GM12892 (cell line): ENCODE measurements at regions not wholly inside any gene's neighbourhood (a gene's known extent, or its start where the extent isn't known, plus 50 kb on each side); places are given as distances from the start of the nearest gene placed in this dataset.

Experiments
- DNase-seq: peaks from one replicate; pipeline ENCODE4 v3.0.0; 2011; ENCODE audit not compliant: insufficient read length
- FAIRE-seq: peaks from 2 replicates; lab custom pipeline; 2011; peaks lifted over from hg19 to GRCh38; lab: Jason Lieb, UNC
- POLR2A ChIP-seq: IDR thresholded peaks from 2 replicates; pipeline ENCODE4 v1.6.1; 2011; ENCODE audit warnings: low read depth, low read length, control low read depth
- POLR2AphosphoS5 ChIP-seq: IDR thresholded peaks from 2 replicates; pipeline ENCODE4 v1.6.1; 2011; ENCODE audit warnings: low read depth, low read length, control low read depth
- TAF1 ChIP-seq: IDR thresholded peaks from 2 replicates; pipeline ENCODE4 v1.6.1; 2011; ENCODE audit warnings: low read depth, mild to moderate bottlenecking, control low read depth, low read length, borderline replicate concordance

DNA sequence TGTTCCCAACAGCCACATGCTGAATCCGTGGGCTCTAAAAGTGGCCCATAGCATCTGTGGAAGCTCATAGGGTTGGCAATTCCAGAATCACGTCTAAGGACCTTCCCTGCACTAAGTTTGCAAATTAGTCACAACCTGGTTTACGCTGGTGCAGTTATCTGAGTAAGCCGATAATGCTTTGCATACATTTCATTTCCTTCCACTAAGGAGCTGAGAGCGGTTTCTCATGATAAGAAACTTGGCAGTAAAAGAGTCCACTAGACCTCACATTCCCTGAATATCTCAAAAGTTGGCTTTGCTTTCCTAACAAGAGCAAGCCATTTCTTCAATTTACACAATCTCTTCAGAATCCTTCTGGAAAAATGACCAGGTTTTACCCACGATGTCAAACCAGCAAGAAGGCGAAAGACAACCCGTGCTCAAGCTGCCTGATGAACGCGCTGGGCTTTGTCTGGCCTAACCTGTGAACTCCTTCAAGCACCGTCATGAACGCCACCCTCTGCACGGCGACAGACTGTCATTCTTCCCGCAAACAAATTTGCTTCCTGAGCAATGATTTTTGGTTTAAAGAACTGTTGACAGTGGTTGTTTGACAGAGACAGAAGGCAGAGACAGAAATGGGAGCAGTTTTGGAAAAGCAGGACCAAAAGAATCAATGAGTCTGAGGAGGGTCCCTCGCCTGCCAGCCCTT lies 73.0 kb upstream of the COPS8 start:
- FAIRE-seq (no peak), DNase-seq (no peak)
- TF ChIP-seq TAF1 (no peak), POLR2AphosphoS5 (no peak), POLR2A (no peak)

DNA sequence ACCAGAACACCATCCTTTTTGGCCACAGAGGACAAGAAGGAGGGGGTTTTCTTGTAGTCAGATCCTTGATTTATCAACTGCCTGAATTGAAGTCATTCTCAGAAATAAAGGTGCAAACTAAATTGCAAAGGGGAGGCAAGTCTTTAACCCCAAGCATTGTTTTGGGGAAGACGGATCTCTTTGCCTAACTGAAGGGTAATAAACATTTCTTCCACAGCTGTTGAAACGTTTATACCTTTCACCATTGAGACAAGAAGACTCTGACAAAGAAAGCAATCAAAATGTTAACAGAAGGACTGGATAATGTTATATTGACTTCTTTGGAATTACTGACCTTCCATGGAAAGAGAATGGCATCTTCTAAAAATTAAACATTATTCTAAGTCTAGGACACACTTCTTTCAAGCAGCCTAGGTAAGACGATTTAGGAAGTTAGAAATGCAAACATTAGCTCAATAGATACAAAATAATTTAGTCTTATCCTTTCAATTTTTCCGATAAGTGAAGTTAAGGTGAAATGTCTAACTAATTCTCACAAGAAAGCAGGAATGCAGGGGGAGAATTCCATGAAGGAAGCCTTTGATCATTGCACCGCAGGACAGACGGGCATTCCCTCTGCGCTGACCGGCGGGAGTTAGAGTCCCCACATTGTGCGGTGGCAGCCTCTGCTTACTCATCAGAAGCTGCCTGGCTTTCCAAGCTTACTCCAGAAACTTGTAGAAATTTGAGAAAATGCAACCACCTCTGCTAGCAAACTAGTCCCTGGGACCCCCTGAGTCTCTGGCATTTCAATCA lies 69.4 kb upstream of the COPS8 start:
- no peak for DNase-seq
- no peak for TF ChIP-seq POLR2A
- TF ChIP-seq TAF1: no peak
- TF ChIP-seq POLR2AphosphoS5: no peak
- FAIRE-seq: no peak

DNA sequence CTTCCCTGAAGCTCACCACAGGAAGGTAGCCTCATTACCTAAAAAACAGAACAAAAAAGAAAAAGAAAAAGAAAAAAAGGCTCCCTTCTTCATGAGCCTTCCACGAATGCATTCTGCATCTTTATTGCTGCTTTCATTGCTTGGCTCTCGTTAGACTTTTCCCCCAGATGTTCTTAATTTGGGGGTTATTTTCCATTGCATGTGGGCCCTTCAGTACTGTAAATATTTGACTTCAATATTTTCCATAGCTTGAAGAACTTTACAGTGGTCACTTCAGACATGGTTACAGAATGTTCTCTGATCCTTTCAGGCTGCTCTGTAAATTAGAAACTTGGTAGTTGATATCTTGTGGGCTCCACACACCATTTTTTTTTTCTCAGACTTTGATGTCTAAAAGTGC lies 65.6 kb upstream of the COPS8 start:
- DNase-seq: no peak
- FAIRE-seq: no peak
- TF ChIP-seq POLR2AphosphoS5 (no peak), POLR2A (no peak), TAF1 (no peak)

- FAIRE-seq (no peak), DNase-seq (no peak)
- TF ChIP-seq POLR2AphosphoS5 (no peak), POLR2A (no peak), TAF1 (no peak)
Observed at GRCh38 chr2:237022533-237022932, 63.2 kb upstream of the COPS8 start.

DNA sequence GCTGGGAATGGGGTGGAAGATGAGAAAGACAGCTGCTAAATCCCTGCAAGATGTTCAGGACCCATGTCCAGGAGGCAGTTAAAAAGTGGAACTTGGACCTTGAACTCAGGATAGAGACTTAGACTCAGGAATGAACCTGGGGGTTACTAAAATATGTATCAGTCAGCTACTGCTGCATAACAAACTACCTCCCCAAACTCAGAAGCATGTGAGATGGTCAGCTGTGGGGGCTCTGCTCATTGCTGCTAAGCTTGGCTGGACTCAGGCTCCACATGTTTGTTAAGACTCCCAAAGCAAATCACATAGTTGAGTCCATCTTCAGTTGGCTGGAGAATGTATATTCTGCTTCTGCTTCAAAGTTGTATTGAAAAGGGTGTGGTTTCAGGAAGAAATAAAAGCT lies 61.4 kb upstream of the COPS8 start:
- DNase-seq (no peak), FAIRE-seq (no peak)

GRCh38 chr2:237025090-237025865 lies 60.4 kb upstream of the COPS8 start:
- TF ChIP-seq TAF1 (no peak), POLR2A (no peak), POLR2AphosphoS5 (no peak)
- FAIRE-seq (no peak), DNase-seq (no peak)

More for the DNA sequence above, 61.4 kb upstream of the COPS8 start:
- TF ChIP-seq POLR2AphosphoS5 (no peak), POLR2A (no peak), TAF1 (no peak)

DNA sequence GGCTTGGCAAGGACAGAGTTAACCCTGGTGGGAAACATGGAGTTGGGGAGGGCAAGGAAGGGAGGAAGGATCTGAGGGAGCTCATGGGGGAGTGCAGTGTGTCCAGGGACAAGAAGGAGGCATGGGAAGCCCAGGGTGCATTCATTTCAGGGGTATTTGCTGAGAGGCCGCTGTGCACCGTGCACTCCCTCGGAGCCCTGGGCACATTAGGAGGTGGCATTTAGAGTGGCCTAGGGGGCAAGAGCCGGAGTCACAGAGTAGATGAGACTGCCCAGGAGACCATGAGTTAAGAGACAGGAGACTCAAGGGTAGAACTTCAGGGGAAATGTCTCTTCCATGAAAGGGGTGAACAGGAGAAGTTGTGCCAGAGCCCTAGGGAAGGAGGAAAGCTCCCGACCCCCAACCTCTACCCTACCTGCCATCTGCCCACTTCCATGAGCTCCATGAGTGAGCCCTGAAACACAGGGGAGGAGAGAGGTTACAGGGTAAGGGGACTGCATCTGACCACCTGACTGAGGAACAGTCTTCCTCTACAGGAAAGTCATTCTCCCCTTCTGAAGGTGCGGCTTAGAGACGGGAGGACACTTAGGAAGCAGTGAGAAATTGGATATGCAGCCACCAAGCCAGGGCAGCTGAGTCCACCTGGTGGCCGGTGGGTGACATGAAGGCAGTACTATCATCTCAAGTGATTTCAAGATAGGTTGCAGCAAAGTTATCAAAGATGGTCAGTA lies 58.5 kb upstream of the COPS8 start:
- TF ChIP-seq TAF1 (no peak), POLR2A (no peak), POLR2AphosphoS5 (no peak)
- FAIRE-seq (peak; percentile 66), DNase-seq (no peak)

- no peak for FAIRE-seq
- TF ChIP-seq POLR2A (no peak), POLR2AphosphoS5 (no peak), TAF1 (no peak)
Observed at GRCh38 chr2:237027712-237028029, 58.0 kb upstream of the COPS8 start.

DNA sequence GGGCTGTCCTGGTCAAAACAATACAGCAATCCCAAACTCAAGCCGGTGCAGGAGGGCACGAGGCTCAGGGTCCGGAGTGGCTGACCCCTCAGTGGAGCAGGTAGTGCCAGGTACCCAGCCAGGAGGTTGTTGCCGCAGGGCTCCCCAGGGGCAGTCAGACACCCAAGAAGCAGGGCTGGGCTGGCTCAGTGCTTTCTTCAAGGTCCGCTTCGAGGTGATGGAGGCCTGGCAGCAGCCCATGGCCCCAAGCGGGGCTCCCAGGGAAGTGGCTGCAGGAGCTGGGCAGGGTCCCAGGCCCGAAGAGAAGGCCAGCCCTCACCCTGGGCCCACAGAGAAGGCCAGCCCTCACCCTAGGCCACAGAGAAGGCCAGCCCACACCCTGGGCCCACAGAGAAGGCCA lies 55.3 kb upstream of the COPS8 start:
- FAIRE-seq (no peak), DNase-seq (no peak)
- no peak for TF ChIP-seq POLR2AphosphoS5
- no peak for TF ChIP-seq POLR2A
- no peak for TF ChIP-seq TAF1

More at GRCh38 chr2:237027712-237028029, 58.0 kb upstream of the COPS8 start:
- no peak for DNase-seq

DNA sequence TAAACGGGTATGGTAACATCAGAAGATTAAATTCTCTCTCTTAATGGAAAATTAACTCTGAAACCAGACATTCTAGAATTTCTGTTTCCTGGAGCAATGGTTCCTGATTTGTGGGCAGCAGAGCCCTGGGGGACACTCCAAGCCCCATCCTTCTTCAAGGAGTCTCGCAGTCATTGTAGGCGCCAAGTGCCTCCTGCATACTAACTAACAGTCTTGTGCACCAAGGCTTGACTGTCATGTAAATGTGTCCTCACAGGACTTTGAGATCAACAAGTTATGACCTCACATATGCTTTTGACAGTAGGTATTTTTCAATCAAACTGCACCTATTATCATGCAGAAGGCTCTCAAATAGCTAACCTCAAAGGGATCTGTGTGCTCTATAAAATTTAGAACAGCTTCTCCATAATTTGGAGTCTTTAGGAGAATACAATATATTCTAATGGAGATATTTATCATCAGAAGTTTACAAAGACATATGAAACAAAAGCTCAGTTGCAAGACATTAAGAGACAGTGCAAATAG lies 52.1 kb upstream of the COPS8 start:
- TF ChIP-seq POLR2A (no peak), TAF1 (no peak), POLR2AphosphoS5 (no peak)
- no peak for DNase-seq
- no peak for FAIRE-seq
